ENCODE measurements at regions not wholly inside any gene's neighbourhood (a gene's known extent, or its start where the extent isn't known, plus 50 kb on each side); places are given as distances from the start of the nearest gene placed in this dataset.
A peak's percentile ranks its signal among the peaks of the same experiment; 100 is the strongest.
"Not testable (repeated sequence)": the region's sequence is repeated elsewhere in the genome, so short reads cannot be mapped to it uniquely, and the experiment has no call there.

DNA sequence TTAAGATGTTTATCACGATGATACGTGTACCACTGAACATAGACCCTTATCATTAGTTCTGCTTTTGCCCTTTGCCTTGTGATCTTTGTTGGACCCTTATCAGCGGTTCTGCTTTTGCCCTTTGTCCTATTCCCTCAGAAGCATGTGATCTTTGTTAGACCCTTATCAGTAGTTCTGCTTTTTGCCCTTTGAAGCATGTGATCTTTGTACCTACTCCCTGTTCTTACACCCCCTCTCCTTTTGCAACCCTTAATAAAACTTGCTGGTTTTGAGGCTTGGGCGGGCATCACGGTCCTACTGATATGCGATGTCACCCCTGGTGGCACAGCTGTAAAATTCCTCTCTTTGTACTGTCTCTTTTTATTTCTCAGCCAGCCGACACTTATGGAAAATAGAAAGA is 117.0 kb downstream of the SDHAF3 start:
- DNase-seq (ENCODE audit: low read depth, low spot score): not testable (repeated sequence)

DNA sequence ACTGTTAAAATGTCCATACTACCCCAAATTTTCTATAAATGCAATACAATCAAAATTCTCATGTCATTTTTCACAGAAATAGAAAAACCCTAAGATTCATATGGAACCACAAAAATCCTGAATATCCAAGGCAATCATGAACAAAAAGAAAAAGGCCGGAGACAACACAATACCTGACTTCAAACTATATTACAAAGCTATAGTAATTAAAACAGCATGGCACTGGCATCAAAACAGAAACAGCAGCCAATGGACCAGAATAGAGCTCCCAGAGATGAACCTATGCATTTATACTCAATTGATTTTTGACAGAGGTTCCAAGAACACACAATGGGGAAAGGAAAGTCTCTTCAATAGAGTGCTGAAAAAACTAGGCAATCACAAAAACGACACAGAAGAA is 128.8 kb downstream of the SDHAF3 start:
- DNase-seq (ENCODE audit: low read depth, low spot score): no peak

GRCh38 chr7:97258187-97258586 is 140.7 kb downstream of the SDHAF3 start:
- DNase-seq (ENCODE audit: low read depth, low spot score): not testable (repeated sequence)

GRCh38 chr7:97269741-97270140 is 152.2 kb downstream of the SDHAF3 start:
- DNase-seq (ENCODE audit: low read depth, low spot score): peak; percentile 43

DNA sequence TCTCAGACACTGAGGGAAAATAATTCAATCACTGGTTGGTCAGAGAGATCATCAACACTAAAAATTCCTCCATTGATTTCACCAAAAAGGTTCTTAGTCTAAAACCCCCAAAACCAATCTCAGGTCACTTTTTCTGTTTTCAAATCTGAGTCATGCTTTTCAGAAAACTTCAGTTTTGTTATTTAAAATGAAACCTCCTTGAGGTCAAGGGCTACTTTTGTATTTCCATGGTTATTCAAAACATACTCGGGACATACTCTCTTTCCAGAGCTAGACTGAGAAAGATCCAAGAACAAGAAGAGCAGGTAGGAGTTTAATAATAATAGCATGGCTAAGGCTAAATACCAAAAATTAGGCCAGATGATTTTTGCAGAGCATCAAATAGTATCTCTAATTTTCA is 152.8 kb downstream of the SDHAF3 start:
- DNase-seq (ENCODE audit: low read depth, low spot score): no peak

DNA sequence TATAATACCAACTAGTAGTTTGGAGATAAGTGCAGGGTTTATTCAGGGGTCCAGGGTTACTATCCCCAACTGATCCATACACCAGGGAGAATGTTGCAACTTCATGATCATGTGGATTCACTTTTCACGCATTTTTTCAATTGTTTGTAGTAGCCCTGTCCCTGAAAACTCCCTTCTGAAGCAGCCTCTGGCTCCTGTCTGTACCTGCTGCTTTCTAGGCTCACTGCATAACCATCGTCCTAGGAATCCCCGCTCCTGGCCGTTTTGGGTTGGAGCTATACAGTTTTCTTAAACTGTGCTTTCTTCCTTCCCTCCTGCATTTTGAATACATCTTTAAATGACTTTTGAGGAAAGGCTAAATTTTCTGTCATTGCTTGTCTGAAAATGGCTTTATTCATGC is 154.1 kb downstream of the SDHAF3 start:
- DNase-seq (ENCODE audit: low read depth, low spot score): no peak

GRCh38 chr7:97272237-97272975 is 154.9 kb downstream of the SDHAF3 start:
- no peak for DNase-seq (ENCODE audit: low read depth, low spot score)

- no peak for DNase-seq (ENCODE audit: low read depth, low spot score)
These were observed 158.0 kb downstream of the SDHAF3 start for GRCh38 chr7:97275475-97275874.

- no peak for DNase-seq (ENCODE audit: low read depth, low spot score)
These were observed 163.5 kb downstream of the SDHAF3 start for GRCh38 chr7:97280950-97281349.

DNA sequence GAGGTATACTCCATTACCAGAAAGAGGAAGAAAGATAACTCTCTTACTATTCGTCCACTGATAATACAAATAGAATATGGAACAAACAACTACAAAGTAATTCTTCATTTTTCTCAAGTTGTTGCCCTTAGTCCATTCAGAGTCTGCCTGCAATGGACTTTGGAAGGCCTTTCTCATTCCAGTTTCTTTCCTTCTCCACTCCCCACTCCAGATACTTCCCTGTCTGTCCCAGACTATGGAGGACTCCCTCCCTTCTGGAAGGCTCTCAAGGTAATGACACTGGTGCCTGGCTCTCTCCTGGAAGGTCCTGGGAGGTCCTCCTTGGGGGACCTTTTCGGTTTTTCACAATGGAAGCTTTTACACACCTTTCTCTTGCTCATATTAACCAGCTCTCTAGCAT is 167.8 kb downstream of the SDHAF3 start:
- no peak for DNase-seq (ENCODE audit: low read depth, low spot score)

- DNase-seq (ENCODE audit: low read depth, low spot score): no peak
These were observed 175.5 kb downstream of the SDHAF3 start for GRCh38 chr7:97293031-97293430.

DNA sequence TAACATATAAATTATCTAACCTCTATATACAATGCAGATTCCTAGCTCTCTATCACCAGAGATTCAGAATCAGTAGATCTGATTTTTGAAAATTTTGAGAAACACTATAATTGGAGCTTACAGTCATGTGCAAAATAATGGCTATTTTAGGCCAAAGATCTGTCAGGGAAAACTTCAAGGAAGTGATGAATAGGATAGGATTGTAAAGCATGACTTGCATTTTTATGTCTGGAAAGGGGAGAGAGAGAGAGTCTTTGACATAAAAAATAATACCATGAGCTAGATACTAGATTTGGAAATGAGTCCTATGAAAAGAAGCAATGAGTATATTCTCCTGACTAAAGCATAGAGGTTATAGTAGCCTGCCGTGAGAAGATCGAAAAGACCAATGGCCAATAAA is 181.1 kb downstream of the SDHAF3 start:
- no peak for DNase-seq (ENCODE audit: low read depth, low spot score)

- DNase-seq (ENCODE audit: low read depth, low spot score): no peak
These were observed 188.1 kb downstream of the SDHAF3 start for GRCh38 chr7:97305589-97305988.

- no peak for DNase-seq (ENCODE audit: low read depth, low spot score)
These were observed 190.1 kb downstream of the SDHAF3 start for GRCh38 chr7:97307521-97308108.

DNA sequence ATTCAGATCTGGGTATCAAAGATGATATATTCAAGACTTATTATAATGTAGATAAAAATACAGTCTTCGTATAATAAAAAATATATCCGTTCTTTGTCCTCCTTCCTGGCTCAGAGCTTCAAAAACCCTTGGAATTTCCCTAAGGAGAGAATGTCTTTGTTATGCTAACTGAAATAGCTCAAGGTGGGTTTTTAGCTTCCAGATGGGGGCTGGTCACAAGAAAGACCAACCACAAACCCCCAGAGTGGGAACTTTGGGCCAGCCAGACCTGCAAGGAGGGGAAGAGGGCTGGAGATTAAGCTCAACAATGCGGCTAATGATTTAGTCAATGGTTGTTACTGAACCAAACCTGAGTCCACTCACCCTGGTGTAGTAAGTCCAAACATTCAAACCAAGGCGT is 196.4 kb downstream of the SDHAF3 start:
- DNase-seq (ENCODE audit: low read depth, low spot score): no peak

DNA sequence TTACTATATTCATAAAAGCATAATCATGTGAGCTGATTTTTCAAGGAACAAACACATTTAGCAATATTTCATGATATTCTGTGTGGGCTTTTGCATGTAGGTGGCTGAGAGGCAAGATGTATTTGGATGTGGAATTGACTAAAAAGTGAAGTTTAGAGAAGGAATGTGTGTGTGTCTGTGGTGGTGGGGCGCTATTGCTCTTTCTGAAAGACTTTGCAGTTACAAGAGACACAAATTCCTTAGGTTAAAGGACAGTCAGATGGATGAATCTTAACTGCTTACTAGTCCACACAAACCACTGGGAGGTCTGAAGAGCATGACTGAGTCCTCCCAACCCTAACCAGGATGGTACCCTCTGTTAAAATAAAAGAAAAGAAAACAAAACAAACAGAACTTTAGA is 200.1 kb downstream of the SDHAF3 start:
- no peak for DNase-seq (ENCODE audit: low read depth, low spot score)

- DNase-seq (ENCODE audit: low read depth, low spot score): not testable (repeated sequence)
These were observed 212.4 kb downstream of the SDHAF3 start for GRCh38 chr7:97329871-97330270.

- DNase-seq (ENCODE audit: low read depth, low spot score): no peak
These were observed 220.4 kb downstream of the SDHAF3 start for GRCh38 chr7:97337849-97338248.

- DNase-seq (ENCODE audit: low read depth, low spot score): no peak
These were observed 225.0 kb downstream of the SDHAF3 start for GRCh38 chr7:97342512-97342911.

GRCh38 chr7:97346349-97346748 is 228.9 kb downstream of the SDHAF3 start:
- DNase-seq (ENCODE audit: low read depth, low spot score): no peak

DNA sequence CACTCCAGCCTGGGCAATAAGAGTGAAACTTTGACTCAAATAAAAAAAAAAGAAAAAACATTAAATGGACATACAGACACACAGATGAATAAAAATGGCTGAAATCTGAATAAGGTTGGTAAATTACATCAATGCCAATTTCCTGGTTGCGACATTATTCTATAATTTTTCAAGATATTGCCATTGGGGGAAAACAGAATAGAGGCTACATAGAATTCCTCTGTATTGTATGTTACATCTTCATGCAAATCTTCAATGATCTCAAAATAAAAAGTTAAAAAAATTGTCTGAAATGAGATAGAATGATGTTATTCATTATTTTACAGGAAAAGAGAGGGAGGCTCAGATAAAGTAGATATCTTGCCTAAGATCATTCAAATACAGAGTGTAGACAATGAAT is 234.0 kb downstream of the SDHAF3 start:
- DNase-seq (ENCODE audit: low read depth, low spot score): no peak

GRCh38 chr7:97357459-97357858 is 240.0 kb downstream of the SDHAF3 start:
- DNase-seq (ENCODE audit: low read depth, low spot score): no peak

GRCh38 chr7:97372882-97373281 is 255.4 kb downstream of the SDHAF3 start:
- no peak for DNase-seq (ENCODE audit: low read depth, low spot score)

All from pulmonary artery endothelial cell (primary cell).